Smooth muscle cell (in vitro differentiated cells): ENCODE measurements at regions not wholly inside any gene's neighbourhood (a gene's known extent, or its start where the extent isn't known, plus 50 kb on each side); places are given as distances from the start of the nearest gene placed in this dataset.

Experiments used
- DNase-seq: peaks from one replicate; lab custom pipeline; 2025; ENCODE audit not compliant: unreplicated experiment; lab: John Stamatoyannopoulos, UW
- H2AFZ ChIP-seq: fragments of 200-600 bp; sonication (generic); 2 replicates; pipeline ENCODE4 v1.6.0; 2016; ENCODE audit warnings: antibody characterized with exemption, low read depth, mild to moderate bottlenecking
- H3F3A ChIP-seq: fragments of 200-600 bp; sonication (generic); 2 replicates; pipeline ENCODE4 v1.6.0; 2017; ENCODE audit warnings: antibody characterized with exemption, low read depth
- H3K27ac ChIP-seq: fragments of 200-600 bp; sonication (generic); 2 replicates; pipeline ENCODE4 v1.5.1; 2016; ENCODE audit warnings: low read depth, mild to moderate bottlenecking
- H3K27me3 ChIP-seq: fragments of 200-600 bp; sonication (generic); 2 replicates; pipeline ENCODE4 v1.6.1; 2016; ENCODE audit warnings: low read depth, mild to moderate bottlenecking
- H3K36me3 ChIP-seq: fragments of 200-600 bp; sonication (generic); 2 replicates; pipeline ENCODE4 v1.5.1; 2016; ENCODE audit warnings: low read depth
- H3K4me1 ChIP-seq: fragments of 200-600 bp; sonication (generic); 2 replicates; pipeline ENCODE4 v1.5.1; 2016; ENCODE audit warnings: low read depth
- H3K4me2 ChIP-seq: fragments of 200-600 bp; sonication (generic); 2 replicates; pipeline ENCODE4 v1.6.0; 2016; ENCODE audit warnings: mild to moderate bottlenecking
- H3K4me3 ChIP-seq: fragments of 200-600 bp; sonication (generic); 2 replicates; pipeline ENCODE4 v1.5.1; 2016; ENCODE audit warnings: mild to moderate bottlenecking
- H3K79me2 ChIP-seq: fragments of 200-600 bp; sonication (generic); 2 replicates; pipeline ENCODE4 v1.6.0; 2016; ENCODE audit warnings: low read depth, mild to moderate bottlenecking
- H3K9ac ChIP-seq: fragments of 200-600 bp; sonication (generic); 2 replicates; pipeline ENCODE4 v1.6.0; 2016; ENCODE audit warnings: low read depth
- H3K9me3 ChIP-seq: fragments of 200-600 bp; sonication (generic); replicated peaks from 2 replicates; pipeline ENCODE4 v1.5.1; 2016; ENCODE audit warnings: low read depth
- H4K20me1 ChIP-seq: fragments of 200-600 bp; sonication (generic); 2 replicates; pipeline ENCODE4 v1.6.0; 2016; ENCODE audit warnings: low read depth
- CTCF ChIP-seq: fragments of 200-600 bp; sonication (generic); IDR thresholded peaks from 2 replicates; pipeline ENCODE4 v1.5.1; 2017; ENCODE audit warnings: borderline replicate concordance, mild to moderate bottlenecking, antibody characterized with exemption; ENCODE audit not compliant: insufficient read depth, poor library complexity, severe bottlenecking
- WGBS: methylation state at CpG from one replicate; pipeline ENCODE4 v1.1.7; 2016; ENCODE audit warnings: low lambda C conversion rate; 5-methylcytosine and 5-hydroxymethylcytosine counted together

- Histone ChIP-seq H3K9me3 (no peaks in the 10 kb centered on the region), H3K9ac (no peak overlapping the region), H3K4me3 (no peak overlapping the region), H3K27me3 (no peaks in the 10 kb centered on the region), H2AFZ (no peak overlapping the region), H3K79me2 (no peaks in the 10 kb centered on the region), H3K27ac (no peak overlapping the region), H4K20me1 (no peaks in the 10 kb centered on the region), H3K4me1 (peaks cover 25% of the 10 kb centered on the region), H3K36me3 (no peaks in the 10 kb centered on the region), H3F3A (no peaks in the 10 kb centered on the region), H3K4me2 (no peak overlapping the region)
- no peak for TF ChIP-seq CTCF
- DNase-seq = no peak
- 48% methylated on average over 2 of the region's 2 CpGs for WGBS
These were observed 1039.5 kb downstream of the ADGRL2 start for GRCh38 chr1:82840192-82840591.

- no peaks in the 10 kb centered on the region for H3K9me3 ChIP-seq
- H3K27ac ChIP-seq = no peak overlapping the region
- no peak overlapping the region for H3K4me3 ChIP-seq
- no peak overlapping the region for H3K4me2 ChIP-seq
- 72% methylated on average over 6 of the region's 6 CpGs for WGBS
- H3K36me3 ChIP-seq = no peaks in the 10 kb centered on the region
- no peak for TF ChIP-seq CTCF
- no peaks in the 10 kb centered on the region for H3F3A ChIP-seq
- no peak overlapping the region for H3K9ac ChIP-seq
- H3K79me2 ChIP-seq = no peaks in the 10 kb centered on the region
- DNase-seq = no peak
- H3K27me3 ChIP-seq = no peaks in the 10 kb centered on the region
- H4K20me1 ChIP-seq = no peaks in the 10 kb centered on the region
- H3K4me1 ChIP-seq = peaks cover 21% of the 10 kb centered on the region
- H2AFZ ChIP-seq = peak overlapping the region; percentile 2
These were observed 1037.2 kb downstream of the ADGRL2 start for GRCh38 chr1:82837766-82838465.

GRCh38 chr1:82836973-82837680, 1036.4 kb downstream of the ADGRL2 start:
- Histone ChIP-seq H3K36me3 (no peaks in the 10 kb centered on the region), H3K4me3 (no peak overlapping the region), H4K20me1 (no peaks in the 10 kb centered on the region), H3K27ac (no peak overlapping the region), H3K27me3 (no peaks in the 10 kb centered on the region), H3F3A (no peaks in the 10 kb centered on the region), H3K79me2 (no peaks in the 10 kb centered on the region), H3K4me2 (no peak overlapping the region), H2AFZ (peak overlapping the region; percentile 19), H3K4me1 (peaks cover 21% of the 10 kb centered on the region), H3K9ac (no peak overlapping the region), H3K9me3 (no peaks in the 10 kb centered on the region)
- no peak for DNase-seq
- WGBS = 92% methylated on average over 4 of the region's 4 CpGs
- TF ChIP-seq CTCF = no peak
